IMR-90 (cell line): ENCODE measurements at regions not wholly inside any gene's neighbourhood (a gene's known extent, or its start where the extent isn't known, plus 50 kb on each side); places are given as distances from the start of the nearest gene placed in this dataset.

Experiments
- ATAC-seq: fragments of 200-7000 bp; cut with Tn5 transposase; 2 replicates; pipeline ENCODE4 v1.9.1; 2020; ENCODE audit warnings: low read depth, mild to moderate bottlenecking, moderate library complexity
- BruUV-seq: library from RNA; stranded (reverse); fragments of 400-500 nt; replicated peaks from 2 replicates; lab custom pipeline; 2021; lab: Mats Ljungman, UMichigan
- CTCF ChIA-PET: fragments of 300-600 bp; formaldehyde crosslinking; extraction: SDS; loops from one replicate; lab custom pipeline; 2021; ENCODE audit warnings: antibody characterized with exemption; lab: Yijun Ruan, JAX
- POLR2A ChIA-PET: fragments of 300-600 bp; sonication (Branson Sonifier 250); formaldehyde crosslinking; loops from one replicate; lab custom pipeline; 2022; ENCODE audit warnings: antibody characterized with exemption; ENCODE audit not compliant: unreplicated experiment; lab: Charles Lee
- DNase-seq: peaks from one replicate; pipeline ENCODE4 v3.0.0; 2013
- H2AFZ ChIP-seq: replicated peaks from 2 replicates; pipeline ENCODE3; 2013; ENCODE audit warnings: low read length, mild to moderate bottlenecking; ENCODE audit not compliant: poor library complexity
- H2AK5ac ChIP-seq: 2 replicates; pipeline ENCODE4 v1.6.1; 2013; ENCODE audit warnings: low read depth, low read length, inconsistent platforms
- H2AK9ac ChIP-seq: replicated peaks from 2 replicates; pipeline ENCODE3; 2013; ENCODE audit warnings: mild to moderate bottlenecking, low read depth, low read length, moderate library complexity; ENCODE audit not compliant: poor library complexity
- H2BK120ac ChIP-seq: 2 replicates; pipeline ENCODE4 v1.6.1; 2013; ENCODE audit warnings: low read depth, low read length, inconsistent platforms
- H2BK15ac ChIP-seq: 3 replicates; pipeline ENCODE4 v1.6.1; 2013; ENCODE audit warnings: low read depth, low read length, inconsistent platforms
- H2BK20ac ChIP-seq: 2 replicates; pipeline ENCODE4 v1.6.1; 2013; ENCODE audit warnings: low read depth, mild to moderate bottlenecking, inconsistent platforms, low read length, moderate library complexity
- H2BK5ac ChIP-seq: 2 replicates; pipeline ENCODE4 v1.6.1; 2013; ENCODE audit warnings: mild to moderate bottlenecking, low read depth, low read length, inconsistent platforms; ENCODE audit not compliant: poor library complexity, severe bottlenecking
- H3K14ac ChIP-seq: replicated peaks from 2 replicates; pipeline ENCODE4 v1.6.1; 2013; ENCODE audit warnings: low read depth, low read length, inconsistent platforms
- H3K18ac ChIP-seq: 2 replicates; pipeline ENCODE4 v1.6.1; 2013; ENCODE audit warnings: low read depth, low read length, control low read depth
- H3K23ac ChIP-seq: 2 replicates; pipeline ENCODE4 v1.6.1; 2013; ENCODE audit warnings: low read depth, low read length, inconsistent platforms
- H3K27ac ChIP-seq: 2 replicates; pipeline ENCODE4 v1.5.1; 2013; ENCODE audit warnings: mild to moderate bottlenecking, control low read depth, low read length; ENCODE audit not compliant: insufficient read depth
- H3K27me3 ChIP-seq: 2 replicates; pipeline ENCODE4 v1.6.1; 2013; ENCODE audit warnings: low read length; ENCODE audit not compliant: control insufficient read depth, insufficient read depth
- H3K36me3 ChIP-seq: 2 replicates; pipeline ENCODE4 v1.6.1; 2013; ENCODE audit warnings: low read length, mixed read lengths; ENCODE audit not compliant: control insufficient read depth, insufficient read depth
- H3K4ac ChIP-seq: 2 replicates; pipeline ENCODE4 v1.6.1; 2013; ENCODE audit warnings: low read depth, low read length, inconsistent platforms
- H3K4me1 ChIP-seq: 2 replicates; pipeline ENCODE4 v1.6.1; 2013; ENCODE audit warnings: low read length, mixed read lengths; ENCODE audit not compliant: control insufficient read depth, insufficient read depth
- H3K4me2 ChIP-seq: 2 replicates; pipeline ENCODE4 v1.6.1; 2013; ENCODE audit warnings: low read depth, mild to moderate bottlenecking, control low read depth, low read length, moderate library complexity
- H3K4me3 ChIP-seq: 2 replicates; pipeline ENCODE4 v1.5.1; 2013; ENCODE audit warnings: low read depth, mild to moderate bottlenecking, control low read depth, low read length, moderate library complexity; ENCODE audit not compliant: insufficient read depth
- H3K56ac ChIP-seq: 2 replicates; pipeline ENCODE4 v1.6.1; 2013; ENCODE audit warnings: low read length, inconsistent platforms; ENCODE audit not compliant: insufficient read depth; ENCODE audit errors: extremely low read depth
- H3K79me1 ChIP-seq, 2 experiments: 2 replicates each; pipeline ENCODE4 v1.6.1; 2013; ENCODE audit warnings: low read length in 2 of 2, inconsistent platforms in 1 of 2, low read depth in 1 of 2
- H3K9ac ChIP-seq: 2 replicates; pipeline ENCODE4 v1.6.1; 2013; ENCODE audit warnings: low read depth, low read length, control low read depth
- H3K9me1 ChIP-seq: 2 replicates; pipeline ENCODE4 v1.6.1; 2013; ENCODE audit warnings: low read length, inconsistent platforms; ENCODE audit not compliant: insufficient read depth
- H3K9me3 ChIP-seq: 2 replicates; pipeline ENCODE4 v1.6.1; 2013; ENCODE audit warnings: low read length; ENCODE audit not compliant: control insufficient read depth, insufficient read depth
- H4K20me1 ChIP-seq: 2 replicates; pipeline ENCODE4 v1.6.1; 2013; ENCODE audit warnings: low read length, inconsistent platforms; ENCODE audit not compliant: insufficient read depth
- H4K5ac ChIP-seq: 2 replicates; pipeline ENCODE4 v1.6.1; 2013; ENCODE audit warnings: mild to moderate bottlenecking, low read depth, low read length, control low read depth
- H4K8ac ChIP-seq, 2 experiments: 2 replicates each; pipeline ENCODE4 v1.6.1; 2013; ENCODE audit warnings: low read depth in 2 of 2, low read length in 2 of 2, control low read depth in 1 of 2, inconsistent platforms in 1 of 2
- H4K91ac ChIP-seq: 2 replicates; pipeline ENCODE4 v1.6.1; 2013; ENCODE audit warnings: low read depth, low read length, inconsistent platforms; ENCODE audit not compliant: insufficient read depth
- BHLHE40 ChIP-seq: fragments of 150-350 bp; IDR thresholded peaks from 2 replicates; pipeline ENCODE4 v1.6.1; 2016; ENCODE audit warnings: mild to moderate bottlenecking, low read depth, low read length
- CEBPB ChIP-seq: IDR thresholded peaks from 2 replicates; pipeline ENCODE4 v1.6.1; 2012; ENCODE audit warnings: low read depth, low read length, improper control_type of control experiment
- FOS ChIP-seq: fragments of 150-350 bp; IDR thresholded peaks from 2 replicates; pipeline ENCODE4 v1.6.1; 2016; ENCODE audit warnings: low read depth, low read length
- MAFK ChIP-seq: IDR thresholded peaks from 2 replicates; pipeline ENCODE4 v1.6.1; 2012; ENCODE audit warnings: low read depth, low read length, improper control_type of control experiment
- MXI1 ChIP-seq: IDR thresholded peaks from 2 replicates; pipeline ENCODE4 v1.6.1; 2012; ENCODE audit warnings: low read depth, mild to moderate bottlenecking, low read length, moderate library complexity, borderline replicate concordance
- NFE2L2 ChIP-seq: fragments of 150-350 bp; IDR thresholded peaks from 2 replicates; pipeline ENCODE4 v1.6.1; 2016; ENCODE audit warnings: low read depth, mild to moderate bottlenecking, low read length
- RAD21 ChIP-seq: IDR thresholded peaks from 2 replicates; pipeline ENCODE4 v1.6.1; 2012; ENCODE audit warnings: low read length, improper control_type of control experiment
- SMC3 ChIP-seq: fragments of 150-350 bp; IDR thresholded peaks from 2 replicates; pipeline ENCODE4 v1.6.1; 2016; ENCODE audit warnings: low read depth, mild to moderate bottlenecking, antibody characterized with exemption, low read length, moderate library complexity
- WGBS, 2 experiments: methylation state at CpG; one replicate each; pipeline versions ENCODE4 v1.1.5 to v1.1.7; 2013; ENCODE audit warnings: missing lambda C conversion rate in 2 of 2; ENCODE audit not compliant: insufficient read length in 1 of 2; ENCODE audit errors: extremely low coverage in 2 of 2; 5-methylcytosine and 5-hydroxymethylcytosine counted together
- dilution Hi-C: fragments of 300-500 bp; cut with HindIII; formaldehyde crosslinking; loops from one replicate; pipeline ENCODE4 v1.14.3; 2018; ENCODE audit warnings: low sequenced_read_pairs; ENCODE audit not compliant: unreplicated experiment
- in situ Hi-C: fragments of 300-500 bp; cut with MboI; formaldehyde crosslinking; loops from 3 replicates; pipeline ENCODE4 v1.14.3; 2019; ENCODE audit warnings: low sequenced_read_pairs, inconsistent platforms, mixed read lengths
- intact Hi-C: fragments of 100-400 bp; cut with micrococcal nuclease; formaldehyde crosslinking; loops from 2 replicates; pipeline ENCODE4 v1.10.0; 2022

DNA sequence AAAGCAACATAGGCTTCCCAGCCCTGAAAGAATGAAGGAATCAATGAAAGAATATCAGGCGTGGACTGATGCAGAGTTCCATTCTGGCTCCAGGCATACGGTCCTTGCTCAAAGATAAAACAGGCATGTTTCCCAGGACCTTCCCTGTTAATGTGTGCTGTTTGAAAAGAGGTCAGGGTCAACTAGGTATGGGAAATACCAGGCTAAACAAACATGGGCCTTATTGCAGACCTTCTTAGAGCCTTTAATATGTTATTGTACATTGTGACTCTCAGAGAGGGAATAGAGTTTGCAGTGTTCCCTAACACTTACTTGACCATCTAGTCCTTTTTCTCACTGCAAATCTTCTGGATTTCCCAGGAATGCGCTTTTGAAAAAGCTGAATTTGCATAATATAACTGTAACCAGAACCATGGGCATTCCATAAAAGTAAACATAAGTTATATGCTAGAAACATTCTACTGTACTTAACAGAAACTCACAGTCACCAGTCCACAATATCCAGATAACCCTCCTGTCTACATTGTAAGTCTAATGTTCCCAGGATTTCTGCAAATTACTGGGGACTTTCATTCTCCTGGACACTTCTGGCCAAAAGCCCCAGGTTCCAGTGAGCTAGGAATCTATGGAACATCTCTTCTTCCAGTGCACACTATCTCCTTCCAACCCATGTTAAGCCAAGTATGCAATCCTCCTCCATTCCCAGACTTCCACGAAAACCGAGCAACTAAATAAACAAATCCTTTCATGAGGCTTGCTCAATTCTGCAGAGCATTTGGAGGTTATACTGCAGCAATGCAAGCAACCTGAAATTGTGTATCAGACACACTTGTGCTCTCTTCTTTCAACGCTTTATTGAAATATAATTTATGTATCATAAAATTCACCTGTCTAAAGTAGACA lies 486.6 kb downstream of the SETD4 start:
- TF ChIP-seq BHLHE40 (no peak), SMC3 (no peak), CEBPB (peak; percentile 84), RAD21 (no peak), MAFK (peak; percentile 67), MXI1 (no peak), NFE2L2 (no peak), FOS (no peak)
- peak; percentile 63 for ATAC-seq
- dilution Hi-C loops (no loop called here), in situ Hi-C loops (no loop called here), intact Hi-C loops (loop anchor here (10.0 kb wide), 1 partner anchor 59 kb away; no protein-coding TSS in a partner anchor)
- Histone ChIP-seq H2AK5ac (peak overlapping the region; percentile 46; the same call in 1 of the 2 replicates), H2AFZ (no peak overlapping the region), H3K36me3 (no peaks in the 10 kb centered on the region), H3K14ac (peak overlapping the region; percentile 38), H3K4me3 (no peak overlapping the region), H4K5ac (peak overlapping the region; percentile 55; the same call in 1 of the 2 replicates), H3K4me2 (peak overlapping the region; percentile 87), H3K18ac (peak overlapping the region; percentile 42), H3K23ac (peak overlapping the region; percentile 28; the same call in 1 of the 2 replicates), H3K9me3 (no peaks in the 10 kb centered on the region), H4K91ac (peak overlapping the region; percentile 69; the same call in 1 of the 2 replicates), H3K9me1 (peaks cover 22% of the 10 kb centered on the region), H3K56ac (no peak overlapping the region), H3K79me1 (no peaks in the 10 kb centered on the region), H3K9ac (no peak overlapping the region), H2BK120ac (peak overlapping the region; percentile 28), H3K4ac (peak overlapping the region; percentile 51), H2BK5ac (peak overlapping the region; percentile 36), H3K27ac (peak overlapping the region; percentile 31; the same call in 1 of the 2 replicates), H4K8ac (peak overlapping the region in 1 of 2 experiments; percentile 29; a peak in 1 of 4 replicates), H4K20me1 (no peaks in the 10 kb centered on the region), H2AK9ac (no peak overlapping the region), H3K27me3 (no peaks in the 10 kb centered on the region), H2BK20ac (peak overlapping the region; percentile 54; the same call in 1 of the 2 replicates), H3K4me1 (peaks cover 24% of the 10 kb centered on the region), H2BK15ac (peak overlapping the region; percentile 35; the same call in 1 of the 3 replicates)
- CTCF ChIA-PET: no interaction called here
- POLR2A ChIA-PET: no interaction called here
- WGBS, 2 experiments: 10% methylated on average over 2 of the region's 6 CpGs; no CpG with 5 or more reads in 1 of the 2 experiments
- no TSS peak for BruUV-seq
- peak; percentile 69 for DNase-seq
